ENCODE measurements at regions not wholly inside any gene's neighbourhood (a gene's known extent, or its start where the extent isn't known, plus 50 kb on each side); places are given as distances from the start of the nearest gene placed in this dataset.
"Not testable (repeated sequence)": the region's sequence is repeated elsewhere in the genome, so short reads cannot be mapped to it uniquely, and the experiment has no call there.

DNA sequence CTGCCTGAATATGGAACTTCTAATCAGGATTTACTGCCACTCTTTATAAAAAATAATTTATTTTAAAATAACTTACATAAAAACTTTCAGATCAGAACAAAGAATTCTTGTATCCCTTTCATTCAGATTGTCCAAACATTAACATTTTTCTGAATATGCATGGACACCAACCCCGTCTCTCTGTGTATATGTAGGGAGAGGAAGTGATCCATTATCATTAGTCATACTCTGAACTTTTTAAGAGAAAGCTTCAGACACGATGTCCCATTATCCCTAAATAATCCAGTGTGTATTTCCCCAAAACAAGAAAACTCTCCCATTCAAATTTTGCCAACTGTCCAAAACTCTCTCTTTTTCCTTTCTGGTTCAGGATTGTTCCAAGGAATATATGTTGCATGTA lies 122.3 kb upstream of the CXADR start:
- POLR2A ChIA-PET: no interaction called here
- Histone ChIP-seq H3K36me3 (ENCODE audit: control insufficient read depth in 4 of 4, insufficient read depth in 4 of 4, low read length in 3 of 4) (no peaks in the 10 kb centered on the region), H3K4me3 (ENCODE audit: control insufficient read depth in 1 of 7, extremely low read depth in 1 of 7, insufficient read depth in 4 of 7, low read depth in 2 of 7, low read length in 6 of 7) (no peak overlapping the region), H3K27ac (ENCODE audit: insufficient read depth in 1 of 2, low read depth in 1 of 2, low read length in 2 of 2, poor library complexity in 1 of 2, severe bottlenecking in 2 of 2) (no peak overlapping the region), H3K4me1 (ENCODE audit: control extremely low read depth in 1 of 4, control insufficient read depth in 4 of 4, insufficient read depth in 4 of 4, low read length in 3 of 4) (no peaks in the 10 kb centered on the region), H3K9me3 (ENCODE audit: control extremely low read depth in 1 of 5, control insufficient read depth in 4 of 5, insufficient read depth in 2 of 5, low read depth in 1 of 5, low read length in 4 of 5) (no peaks in the 10 kb centered on the region), H3K27me3 (replicated peaks in 2 of 5; ENCODE audit: control insufficient read depth in 4 of 5, insufficient read depth in 5 of 5, low read length in 4 of 5) (peaks cover 0 to 3% (median 0%) of the 10 kb centered on the region in 5 experiments)
- WGBS (ENCODE audit: insufficient coverage): no CpG with 5 or more reads among the region's 2 CpGs
- DNase-seq: no peak
- CTCF ChIA-PET: interaction anchor here (7.1 kb wide), 1 partner anchor 193 kb away, joined by 107 read pairs; no protein-coding TSS in a partner anchor

DNA sequence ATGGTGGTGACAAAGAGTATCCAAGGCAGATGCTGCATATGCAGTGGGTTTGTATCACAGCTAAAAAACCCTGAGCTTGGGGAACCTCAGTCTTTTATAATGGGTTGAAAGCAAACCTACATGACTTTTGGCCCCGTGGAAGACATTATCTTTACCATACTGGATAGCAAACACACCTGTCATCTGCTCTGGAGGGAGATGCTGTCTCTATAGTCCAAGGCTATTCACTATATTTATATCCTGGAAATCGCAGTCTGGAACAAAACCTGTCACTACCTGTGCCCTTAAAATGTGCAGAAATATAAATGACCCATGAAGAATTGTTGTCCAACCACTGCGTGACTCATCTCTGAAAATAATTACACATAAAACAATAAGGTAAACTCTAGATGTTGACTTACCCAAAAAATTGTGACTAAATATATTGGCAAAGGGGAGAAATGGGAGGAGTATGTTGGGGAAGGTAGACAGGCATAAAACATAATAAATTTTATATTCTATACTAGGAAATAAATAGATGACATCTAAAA lies 121.0 kb upstream of the CXADR start:
- POLR2A ChIA-PET: no interaction called here
- CTCF ChIA-PET: interaction anchor here (3.0 kb wide), 1 partner anchor 193 kb away, joined by 14 read pairs; no protein-coding TSS in a partner anchor
- H3K27ac ChIP-seq (ENCODE audit: insufficient read depth in 1 of 2, low read depth in 1 of 2, low read length in 2 of 2, poor library complexity in 1 of 2, severe bottlenecking in 2 of 2): no peak overlapping the region
- 90% methylated on average over 2 of the region's 3 CpGs for WGBS (ENCODE audit: insufficient coverage)
- no peaks in the 10 kb centered on the region for H3K9me3 ChIP-seq (ENCODE audit: control extremely low read depth in 1 of 5, control insufficient read depth in 4 of 5, insufficient read depth in 2 of 5, low read depth in 1 of 5, low read length in 4 of 5)
- DNase-seq: no peak
- H3K4me1 ChIP-seq (ENCODE audit: control extremely low read depth in 1 of 4, control insufficient read depth in 4 of 4, insufficient read depth in 4 of 4, low read length in 3 of 4): no peaks in the 10 kb centered on the region
- H3K36me3 ChIP-seq (ENCODE audit: control insufficient read depth in 4 of 4, insufficient read depth in 4 of 4, low read length in 3 of 4): no peaks in the 10 kb centered on the region
- no peaks in the 10 kb centered on the region for H3K27me3 ChIP-seq (replicated peaks in 2 of 5; ENCODE audit: control insufficient read depth in 4 of 5, insufficient read depth in 5 of 5, low read length in 4 of 5)
- H3K4me3 ChIP-seq (ENCODE audit: control insufficient read depth in 1 of 7, extremely low read depth in 1 of 7, insufficient read depth in 4 of 7, low read depth in 2 of 7, low read length in 6 of 7): no peak overlapping the region

DNA sequence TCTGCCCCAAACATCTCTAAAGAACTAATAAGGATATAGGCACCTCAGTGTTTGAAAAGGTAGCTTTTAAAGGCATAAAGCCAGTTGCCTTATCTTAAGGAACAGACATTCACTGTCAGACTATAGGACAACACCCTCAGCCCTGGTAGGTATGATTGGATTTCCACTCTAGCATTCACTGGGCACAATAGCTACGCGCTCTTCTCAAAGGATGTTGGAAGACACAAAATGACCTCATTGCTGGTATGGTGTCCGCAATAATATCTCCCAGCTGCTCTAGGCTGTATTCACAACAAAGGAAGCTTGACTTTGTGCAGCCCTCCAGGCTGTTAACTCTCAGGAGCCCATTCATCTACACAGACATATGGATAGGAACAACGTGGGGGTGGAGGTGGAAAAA lies 119.4 kb upstream of the CXADR start:
- POLR2A ChIA-PET: no interaction called here
- CTCF ChIA-PET: interaction anchor here (3.0 kb wide), 1 partner anchor 192 kb away, joined by 14 read pairs; no protein-coding TSS in a partner anchor

GRCh38 chr21:17396948-17397347 lies 115.9 kb upstream of the CXADR start:
- no peaks in the 10 kb centered on the region for H3K36me3 ChIP-seq (ENCODE audit: control insufficient read depth in 4 of 4, insufficient read depth in 4 of 4, low read length in 3 of 4)
- no peaks in the 10 kb centered on the region for H3K4me1 ChIP-seq (ENCODE audit: control extremely low read depth in 1 of 4, control insufficient read depth in 4 of 4, insufficient read depth in 4 of 4, low read length in 3 of 4)
- H3K9me3 ChIP-seq (ENCODE audit: control extremely low read depth in 1 of 5, control insufficient read depth in 4 of 5, insufficient read depth in 2 of 5, low read depth in 1 of 5, low read length in 4 of 5): no peaks in the 10 kb centered on the region
- no peak for DNase-seq
- peaks cover 0 to 2% (median 0%) of the 10 kb centered on the region in 5 experiments for H3K27me3 ChIP-seq (replicated peaks in 2 of 5; ENCODE audit: control insufficient read depth in 4 of 5, insufficient read depth in 5 of 5, low read length in 4 of 5)
- ChIA-PET CTCF (interaction anchor here (2.9 kb wide), 1 partner anchor 10 kb away, joined by 9 read pairs; no protein-coding TSS in a partner anchor), POLR2A (no interaction called here)
- H3K27ac ChIP-seq (ENCODE audit: insufficient read depth in 1 of 2, low read depth in 1 of 2, low read length in 2 of 2, poor library complexity in 1 of 2, severe bottlenecking in 2 of 2): no peak overlapping the region
- no peak overlapping the region for H3K4me3 ChIP-seq (ENCODE audit: control insufficient read depth in 1 of 7, extremely low read depth in 1 of 7, insufficient read depth in 4 of 7, low read depth in 2 of 7, low read length in 6 of 7)

More for the DNA sequence above, 119.4 kb upstream of the CXADR start:
- Histone ChIP-seq H3K4me3 (ENCODE audit: control insufficient read depth in 1 of 7, extremely low read depth in 1 of 7, insufficient read depth in 4 of 7, low read depth in 2 of 7, low read length in 6 of 7) (no peak overlapping the region), H3K9me3 (ENCODE audit: control extremely low read depth in 1 of 5, control insufficient read depth in 4 of 5, insufficient read depth in 2 of 5, low read depth in 1 of 5, low read length in 4 of 5) (no peaks in the 10 kb centered on the region), H3K4me1 (ENCODE audit: control extremely low read depth in 1 of 4, control insufficient read depth in 4 of 4, insufficient read depth in 4 of 4, low read length in 3 of 4) (no peaks in the 10 kb centered on the region), H3K27ac (ENCODE audit: insufficient read depth in 1 of 2, low read depth in 1 of 2, low read length in 2 of 2, poor library complexity in 1 of 2, severe bottlenecking in 2 of 2) (no peak overlapping the region), H3K27me3 (replicated peaks in 2 of 5; ENCODE audit: control insufficient read depth in 4 of 5, insufficient read depth in 5 of 5, low read length in 4 of 5) (no peaks in the 10 kb centered on the region), H3K36me3 (ENCODE audit: control insufficient read depth in 4 of 4, insufficient read depth in 4 of 4, low read length in 3 of 4) (no peaks in the 10 kb centered on the region)
- DNase-seq: peak in 2 of 3 donors; percentile 4 to 44
- 100% methylated on average over 3 of the region's 4 CpGs for whole genome bisulfite sequencing (ENCODE audit: insufficient coverage)

- ChIA-PET POLR2A (no interaction called here), CTCF (interaction anchor here (2.9 kb wide), 1 partner anchor 11 kb away, joined by 9 read pairs; no protein-coding TSS in a partner anchor)
- DNase-seq: no peak
These were observed 115.1 kb upstream of the CXADR start for GRCh38 chr21:17397703-17398102.

DNA sequence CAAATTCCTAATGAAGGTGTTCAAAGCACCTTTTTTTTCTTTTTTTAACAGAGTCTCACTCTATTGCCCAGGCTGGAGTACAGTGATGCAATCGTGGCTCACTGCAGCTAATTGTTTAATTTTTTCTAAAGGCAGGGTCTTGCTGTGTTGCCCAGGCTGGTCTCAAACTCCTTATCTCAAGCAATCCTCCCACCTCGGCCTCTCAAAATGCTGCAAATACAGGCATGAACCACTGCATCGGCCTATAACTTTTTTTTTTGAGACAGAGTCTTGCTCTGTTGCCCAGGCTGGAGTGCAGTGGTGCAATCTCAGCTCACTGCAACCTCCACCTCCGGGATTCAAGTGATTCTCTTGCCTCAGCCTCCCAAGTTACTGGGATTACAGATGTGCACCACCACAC lies 113.9 kb upstream of the CXADR start:
- 100% methylated on average over 4 of the region's 4 CpGs for WGBS (ENCODE audit: insufficient coverage)
- CTCF ChIA-PET: interaction anchor here (2.9 kb wide), 1 partner anchor 12 kb away, joined by 9 read pairs; no protein-coding TSS in a partner anchor
- POLR2A ChIA-PET: not testable (repeated sequence)

More at GRCh38 chr21:17397703-17398102, 115.1 kb upstream of the CXADR start:
- H3K4me3 ChIP-seq (ENCODE audit: control insufficient read depth in 1 of 7, extremely low read depth in 1 of 7, insufficient read depth in 4 of 7, low read depth in 2 of 7, low read length in 6 of 7): no peak overlapping the region
- no peaks in the 10 kb centered on the region for H3K36me3 ChIP-seq (ENCODE audit: control insufficient read depth in 4 of 4, insufficient read depth in 4 of 4, low read length in 3 of 4)
- H3K27ac ChIP-seq (ENCODE audit: insufficient read depth in 1 of 2, low read depth in 1 of 2, low read length in 2 of 2, poor library complexity in 1 of 2, severe bottlenecking in 2 of 2): no peak overlapping the region
- H3K27me3 ChIP-seq (replicated peaks in 2 of 5; ENCODE audit: control insufficient read depth in 4 of 5, insufficient read depth in 5 of 5, low read length in 4 of 5): peaks cover 0 to 2% (median 0%) of the 10 kb centered on the region in 5 experiments
- H3K4me1 ChIP-seq (ENCODE audit: control extremely low read depth in 1 of 4, control insufficient read depth in 4 of 4, insufficient read depth in 4 of 4, low read length in 3 of 4): no peaks in the 10 kb centered on the region
- no peaks in the 10 kb centered on the region for H3K9me3 ChIP-seq (ENCODE audit: control extremely low read depth in 1 of 5, control insufficient read depth in 4 of 5, insufficient read depth in 2 of 5, low read depth in 1 of 5, low read length in 4 of 5)

GRCh38 chr21:17402937-17403336 lies 109.9 kb upstream of the CXADR start:
- ChIA-PET POLR2A (no interaction called here), CTCF (interaction anchor here (2.8 kb wide), 1 partner anchor 183 kb away, joined by 8 read pairs; no protein-coding TSS in a partner anchor)
- peaks cover 0 to 2% (median 0%) of the 10 kb centered on the region in 5 experiments for H3K27me3 ChIP-seq (replicated peaks in 2 of 5; ENCODE audit: control insufficient read depth in 4 of 5, insufficient read depth in 5 of 5, low read length in 4 of 5)
- DNase-seq: peak in 2 of 3 donors; percentile 38 to 68
- H3K4me3 ChIP-seq (ENCODE audit: control insufficient read depth in 1 of 7, extremely low read depth in 1 of 7, insufficient read depth in 4 of 7, low read depth in 2 of 7, low read length in 6 of 7): no peak overlapping the region
- H3K36me3 ChIP-seq (ENCODE audit: control insufficient read depth in 4 of 4, insufficient read depth in 4 of 4, low read length in 3 of 4): no peaks in the 10 kb centered on the region
- no peaks in the 10 kb centered on the region for H3K9me3 ChIP-seq (ENCODE audit: control extremely low read depth in 1 of 5, control insufficient read depth in 4 of 5, insufficient read depth in 2 of 5, low read depth in 1 of 5, low read length in 4 of 5)
- WGBS (ENCODE audit: insufficient coverage): 75% methylated on average over 2 of the region's 3 CpGs
- H3K27ac ChIP-seq (ENCODE audit: insufficient read depth in 1 of 2, low read depth in 1 of 2, low read length in 2 of 2, poor library complexity in 1 of 2, severe bottlenecking in 2 of 2): no peak overlapping the region
- no peaks in the 10 kb centered on the region for H3K4me1 ChIP-seq (ENCODE audit: control extremely low read depth in 1 of 4, control insufficient read depth in 4 of 4, insufficient read depth in 4 of 4, low read length in 3 of 4)

More for the DNA sequence above, 113.9 kb upstream of the CXADR start:
- not testable (repeated sequence) for DNase-seq; H3K4me1 ChIP-seq (ENCODE audit: control extremely low read depth in 1 of 4, control insufficient read depth in 4 of 4, insufficient read depth in 4 of 4, low read length in 3 of 4); H3K36me3 ChIP-seq (ENCODE audit: control insufficient read depth in 4 of 4, insufficient read depth in 4 of 4, low read length in 3 of 4); H3K4me3 ChIP-seq (ENCODE audit: control insufficient read depth in 1 of 7, extremely low read depth in 1 of 7, insufficient read depth in 4 of 7, low read depth in 2 of 7, low read length in 6 of 7); H3K9me3 ChIP-seq (ENCODE audit: control extremely low read depth in 1 of 5, control insufficient read depth in 4 of 5, insufficient read depth in 2 of 5, low read depth in 1 of 5, low read length in 4 of 5); H3K27me3 ChIP-seq (replicated peaks in 2 of 5; ENCODE audit: control insufficient read depth in 4 of 5, insufficient read depth in 5 of 5, low read length in 4 of 5); H3K27ac ChIP-seq (ENCODE audit: insufficient read depth in 1 of 2, low read depth in 1 of 2, low read length in 2 of 2, poor library complexity in 1 of 2, severe bottlenecking in 2 of 2)
